Skeletal muscle cell (primary cell): ENCODE measurements at regions not wholly inside any gene's neighbourhood (a gene's known extent, or its start where the extent isn't known, plus 50 kb on each side); places are given as distances from the start of the nearest gene placed in this dataset.

Experiments
- DNase-seq: peaks from one replicate; pipeline ENCODE4 v3.0.0-alpha.2; 2010; ENCODE audit warnings: low read depth
- H3K4me3 ChIP-seq: 2 replicates; pipeline ENCODE4 v1.5.1; 2011; ENCODE audit warnings: low read depth, mild to moderate bottlenecking, control low read depth, low read length, moderate library complexity

GRCh38 chr2:158011055-158011771 lies 90.5 kb upstream of the UPP2 start:
- no peak overlapping the region for H3K4me3 ChIP-seq
- DNase-seq, result no peak

DNA sequence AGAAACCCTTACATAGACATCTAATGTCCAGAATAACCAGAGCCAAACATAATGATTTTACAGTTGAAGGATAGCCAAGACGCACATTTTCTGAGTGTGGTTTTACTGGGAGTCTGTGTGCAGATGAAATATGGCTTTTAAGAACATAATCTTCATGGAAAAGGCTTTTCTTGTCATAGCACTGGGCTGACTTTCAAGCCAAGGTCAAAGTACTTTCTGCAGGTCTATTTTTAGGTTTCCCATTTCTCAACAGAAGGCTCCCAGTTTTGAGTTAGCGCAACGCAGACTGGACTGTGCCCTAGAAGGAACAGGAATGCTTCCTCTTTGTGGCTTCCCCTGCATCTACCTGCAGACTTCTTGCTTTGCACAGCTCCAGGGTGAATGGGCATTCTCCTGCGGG lies 92.3 kb upstream of the UPP2 start:
- no peak for DNase-seq

GRCh38 chr2:158006961-158007719 lies 94.5 kb upstream of the UPP2 start:
- DNase-seq, result no peak
- no peak overlapping the region for H3K4me3 ChIP-seq

More for the DNA sequence above, 92.3 kb upstream of the UPP2 start:
- no peak overlapping the region for H3K4me3 ChIP-seq

DNA sequence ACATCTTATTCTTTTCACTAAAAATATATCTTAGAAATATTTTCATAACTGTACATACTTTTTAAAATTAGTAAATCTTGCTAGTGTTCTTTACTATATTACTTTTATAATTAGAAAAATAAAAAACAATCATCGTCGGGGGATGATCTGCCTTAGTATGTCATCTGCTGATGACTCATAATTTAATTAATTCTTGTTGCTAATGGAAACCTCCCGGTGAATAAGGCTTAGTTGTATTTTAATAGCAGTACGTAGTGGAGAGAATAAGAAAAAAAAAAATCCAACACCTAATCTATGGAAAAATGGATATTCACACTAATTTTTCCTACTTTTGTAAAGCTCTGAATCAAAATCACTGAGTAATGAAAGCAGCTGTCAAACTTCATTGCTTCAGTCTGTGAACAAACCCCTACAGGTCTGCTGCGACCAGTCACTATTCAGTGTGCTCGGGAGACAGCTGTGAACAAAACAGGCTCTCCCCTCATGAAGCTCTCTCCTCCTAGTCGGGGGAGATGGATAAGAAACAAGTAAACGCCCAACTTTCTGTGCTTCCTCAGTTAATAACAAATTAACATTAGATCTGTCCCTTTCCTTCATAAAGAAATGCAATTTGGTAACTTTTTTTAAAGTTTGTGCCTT lies 97.4 kb upstream of the UPP2 start:
- no peak overlapping the region for H3K4me3 ChIP-seq
- DNase-seq, result no peak

DNA sequence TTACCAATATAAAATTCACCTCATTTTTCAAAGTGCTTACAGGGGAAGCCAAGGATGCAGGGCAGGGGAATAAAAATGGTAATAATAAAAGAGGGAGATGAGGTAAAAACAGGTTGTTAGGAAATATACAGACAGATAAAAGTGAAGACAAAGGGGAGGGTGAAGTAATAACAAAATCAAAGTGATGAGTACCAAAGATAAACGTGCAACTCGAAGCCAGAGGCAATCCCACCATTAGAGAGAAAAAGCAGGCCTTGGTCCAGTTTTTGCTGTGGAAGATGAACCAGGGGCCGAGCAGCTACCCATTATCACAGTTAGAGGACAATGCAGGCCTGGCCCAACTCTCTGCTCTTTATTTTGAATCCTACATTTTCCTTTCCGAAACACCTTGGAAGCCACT lies 99.6 kb upstream of the UPP2 start:
- DNase-seq, result no peak
- H3K4me3 ChIP-seq, result no peak overlapping the region

GRCh38 chr2:157996799-157997198 lies 104.9 kb upstream of the UPP2 start:
- no peak overlapping the region for H3K4me3 ChIP-seq
- no peak for DNase-seq

DNA sequence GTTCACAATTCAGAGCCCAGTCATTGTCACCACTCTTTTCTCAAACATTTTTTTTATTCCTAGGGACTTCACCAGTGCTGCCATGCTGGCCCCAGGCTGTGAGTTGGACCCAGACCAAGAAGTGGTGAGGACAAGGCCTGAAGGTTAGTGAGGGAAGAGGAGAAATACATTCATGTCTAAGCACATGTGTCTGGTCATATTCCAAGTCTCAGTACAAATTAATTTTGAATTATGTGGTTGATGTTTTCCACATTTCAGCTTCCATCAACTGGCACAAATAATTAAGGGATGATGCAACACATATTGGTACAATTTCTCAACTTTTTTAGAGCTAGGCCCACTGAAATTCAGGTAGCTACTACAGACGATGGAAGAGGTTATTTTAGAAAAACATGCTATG lies 106.6 kb upstream of the UPP2 start:
- DNase-seq, result no peak
- no peak overlapping the region for H3K4me3 ChIP-seq

DNA sequence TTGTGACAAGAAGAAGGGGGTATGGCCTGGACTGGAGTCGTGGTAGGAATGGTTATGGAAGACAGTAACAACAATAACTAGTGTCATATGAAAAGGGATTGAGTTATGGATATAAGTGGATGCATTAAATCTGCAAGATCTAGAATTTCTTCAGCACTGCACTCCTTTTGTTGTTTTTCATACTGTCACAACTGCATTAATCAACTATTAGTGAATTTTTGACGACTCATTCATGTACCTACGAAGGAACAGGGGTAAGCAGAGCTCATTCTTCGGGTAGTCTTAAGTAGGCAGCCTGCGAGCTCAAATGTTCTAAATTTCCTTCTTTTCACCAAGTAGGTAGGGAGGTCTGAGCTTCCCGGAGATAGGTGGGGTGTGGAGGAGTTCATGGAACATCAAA lies 109.7 kb upstream of the UPP2 start:
- no peak for DNase-seq

DNA sequence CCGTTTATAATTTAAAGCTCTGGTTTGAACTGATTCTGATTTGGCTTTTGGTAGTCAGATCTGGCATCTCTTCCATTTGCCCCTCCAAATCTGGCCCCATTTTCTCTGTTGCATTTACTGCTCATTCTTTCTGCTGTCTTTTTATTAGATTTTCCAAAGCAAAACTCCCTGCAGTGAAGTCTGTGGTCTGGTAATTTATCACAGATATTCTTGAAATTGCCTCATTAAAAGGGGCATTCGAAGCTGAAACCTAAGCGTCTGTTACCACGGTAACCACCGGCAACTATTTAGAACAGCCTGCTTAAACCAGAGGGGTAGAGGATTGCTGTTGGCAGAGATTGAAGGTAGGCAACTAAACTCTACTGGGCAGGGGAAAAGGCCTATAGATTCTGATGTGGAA lies 111.5 kb upstream of the UPP2 start:
- DNase-seq, result no peak
- no peak overlapping the region for H3K4me3 ChIP-seq

More for the DNA sequence above, 109.7 kb upstream of the UPP2 start:
- no peak overlapping the region for H3K4me3 ChIP-seq

DNA sequence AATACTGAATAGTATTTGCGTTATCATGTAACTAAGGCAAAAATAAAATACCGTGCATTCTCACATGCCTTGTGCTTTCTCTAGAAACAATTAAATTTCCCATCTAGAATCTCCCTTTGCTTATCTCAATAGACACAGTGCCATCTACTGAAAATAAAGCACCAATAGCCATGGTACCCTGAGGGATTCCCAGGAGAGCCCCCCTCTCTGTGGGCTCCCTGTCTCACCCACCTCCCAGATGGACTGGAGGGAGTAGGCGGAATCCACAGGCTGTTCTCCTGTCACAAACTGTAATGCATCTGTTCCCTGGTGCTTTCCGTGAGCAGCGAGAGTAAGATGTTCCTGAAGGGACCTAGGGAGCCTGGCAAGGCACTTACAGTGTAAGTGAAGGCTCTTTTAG lies 112.4 kb upstream of the UPP2 start:
- no peak overlapping the region for H3K4me3 ChIP-seq
- no peak for DNase-seq

DNA sequence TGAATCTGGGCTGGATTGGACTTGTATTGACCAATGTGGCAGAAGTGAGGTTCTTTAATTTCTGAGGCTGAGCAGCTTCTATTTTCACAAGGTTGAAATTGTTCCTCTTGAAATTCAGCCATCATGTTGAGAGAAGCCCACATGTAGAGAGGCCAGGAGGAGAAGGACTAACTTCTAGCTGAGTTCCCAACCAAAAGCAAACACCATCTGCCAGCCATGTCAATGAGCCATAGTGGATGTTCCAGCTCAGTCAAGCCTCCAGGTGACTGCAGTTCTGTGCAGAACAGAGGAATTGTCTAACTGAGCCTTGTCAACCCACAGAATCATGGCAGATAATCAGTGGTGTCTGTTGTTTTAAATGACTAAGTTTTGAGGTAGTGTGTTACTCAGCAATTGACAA lies 110.6 kb upstream of the ACVR1 start:
- no peak overlapping the region for H3K4me3 ChIP-seq
- DNase-seq, result no peak

DNA sequence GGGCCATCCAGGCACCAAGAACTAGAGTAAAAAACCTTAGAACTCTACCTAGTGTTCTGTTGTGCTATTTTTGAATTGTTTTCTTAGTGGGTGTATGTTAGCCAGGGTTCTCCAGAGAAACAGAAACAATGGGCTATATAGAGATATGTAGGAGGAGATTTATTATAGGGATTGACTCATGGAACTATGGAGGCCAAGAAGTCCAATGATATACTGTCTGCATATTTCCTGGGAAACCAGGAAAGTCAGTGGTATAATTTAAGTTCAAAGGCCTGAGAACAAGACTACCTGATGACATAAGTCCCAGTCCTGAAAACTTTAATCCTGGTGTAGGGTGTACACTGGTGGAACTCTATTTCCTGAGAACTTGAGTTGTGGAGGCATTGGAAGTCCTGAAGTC lies 108.7 kb upstream of the ACVR1 start:
- no peak for DNase-seq
- H3K4me3 ChIP-seq, result no peak overlapping the region

GRCh38 chr2:157980020-157980419 lies 103.9 kb upstream of the ACVR1 start:
- DNase-seq, result no peak
- H3K4me3 ChIP-seq, result no peak overlapping the region

DNA sequence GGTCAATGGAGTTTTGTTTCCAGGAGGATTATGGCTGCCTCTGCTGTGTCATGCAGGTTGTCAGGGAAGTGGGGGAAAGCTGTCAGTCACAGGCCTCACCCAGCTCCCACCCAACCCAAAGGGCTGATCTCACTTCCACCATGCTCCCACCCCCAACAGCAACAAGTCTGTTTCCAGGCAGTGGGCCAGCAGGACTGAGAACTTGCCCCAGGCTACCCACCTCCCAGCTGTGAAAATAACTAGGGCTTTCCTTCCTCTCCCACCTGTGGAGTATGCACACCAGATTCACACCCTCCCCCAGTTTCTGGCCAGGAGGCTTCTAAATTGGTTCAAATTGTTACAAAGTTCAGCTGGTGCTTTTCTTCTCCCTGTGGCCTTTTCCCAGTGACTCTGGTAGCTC lies 95.6 kb upstream of the ACVR1 start:
- DNase-seq, result no peak
- H3K4me3 ChIP-seq, result no peak overlapping the region

- H3K4me3 ChIP-seq, result no peak overlapping the region
- no peak for DNase-seq
These were observed 91.7 kb upstream of the ACVR1 start for GRCh38 chr2:157967856-157968255.

- H3K4me3 ChIP-seq, result no peak overlapping the region
These were observed 83.1 kb upstream of the ACVR1 start for GRCh38 chr2:157959249-157959648.

GRCh38 chr2:157957596-157957995 lies 81.5 kb upstream of the ACVR1 start:
- no peak for DNase-seq
- no peak overlapping the region for H3K4me3 ChIP-seq

More at GRCh38 chr2:157959249-157959648, 83.1 kb upstream of the ACVR1 start:
- no peak for DNase-seq

DNA sequence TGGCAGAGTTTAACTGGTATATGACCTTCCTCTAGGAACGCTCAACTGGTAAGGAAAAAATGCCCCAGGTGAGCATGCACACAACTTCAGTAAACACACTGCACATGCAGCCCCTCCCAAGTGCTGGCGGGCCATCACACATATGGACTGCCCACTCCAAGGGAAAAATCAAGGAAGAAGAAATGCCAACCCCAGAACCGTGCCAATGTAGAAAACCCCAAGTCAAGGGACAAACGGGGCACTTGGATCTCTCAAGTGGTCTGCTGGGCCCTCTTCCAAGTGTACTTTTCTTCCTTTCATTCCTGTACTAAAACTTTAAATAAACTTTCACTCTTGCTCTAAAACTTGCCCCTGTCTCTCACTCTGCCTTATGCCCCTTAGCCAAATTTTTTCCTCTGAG lies 76.4 kb upstream of the ACVR1 start:
- H3K4me3 ChIP-seq, result no peak overlapping the region
- DNase-seq, result no peak

DNA sequence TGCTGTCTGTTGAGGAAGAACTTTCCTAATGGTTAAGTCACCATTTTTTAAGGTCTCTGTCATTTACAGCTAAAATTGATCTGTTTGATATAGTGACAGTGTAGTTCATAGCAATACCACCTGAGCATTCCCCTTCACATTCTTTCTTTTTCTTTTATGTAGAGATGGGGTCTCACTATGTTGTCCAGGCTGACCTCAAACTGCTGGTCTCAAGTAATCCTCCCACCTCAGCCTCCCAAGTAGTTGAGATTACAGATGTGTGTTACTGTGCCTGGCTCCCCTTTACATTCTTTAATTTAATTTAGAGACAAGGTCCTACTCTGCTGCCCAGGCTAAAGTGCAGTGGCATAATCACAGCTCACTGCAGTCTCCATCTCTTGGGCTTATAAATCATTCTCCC lies 72.7 kb upstream of the ACVR1 start:
- no peak overlapping the region for H3K4me3 ChIP-seq
- no peak for DNase-seq

- no peak overlapping the region for H3K4me3 ChIP-seq
- DNase-seq, result no peak
These were observed 70.9 kb upstream of the ACVR1 start for GRCh38 chr2:157946919-157947557.
